ENCODE measurements at regions not wholly inside any gene's neighbourhood (a gene's known extent, or its start where the extent isn't known, plus 50 kb on each side); places are given as distances from the start of the nearest gene placed in this dataset.

- DNase-seq (ENCODE audit: low read depth): no peak
These were observed 294.2 kb upstream of the PTGER4 start for GRCh38 chr5:40385544-40385943.

DNA sequence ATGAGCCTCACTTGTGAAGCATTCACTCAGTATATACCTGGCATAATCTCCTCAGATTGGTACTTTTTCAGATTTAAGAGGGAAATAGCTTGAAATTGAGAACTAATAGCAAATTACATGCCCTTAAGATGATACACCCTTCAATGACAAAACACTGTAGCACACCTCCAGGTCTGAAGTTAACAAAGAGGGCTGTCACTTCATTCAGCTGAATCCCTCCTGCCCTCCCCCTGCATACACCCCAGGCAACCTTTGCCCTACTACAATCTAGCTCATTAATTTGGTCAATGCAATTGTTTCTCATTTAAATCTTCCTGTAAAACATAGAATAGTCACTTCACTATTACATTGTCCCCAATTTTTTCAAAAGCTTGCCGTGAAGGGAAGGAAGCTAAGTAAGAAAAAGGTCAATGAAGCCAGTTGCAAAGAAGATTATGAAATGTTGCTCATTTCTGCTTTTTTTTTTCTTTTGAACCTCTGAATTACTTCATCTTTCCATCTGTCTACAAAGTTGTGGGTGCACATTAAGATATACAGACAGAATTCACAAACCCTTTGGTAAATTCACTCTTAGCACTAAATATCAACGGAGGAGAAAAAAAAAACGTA is 294.8 kb upstream of the PTGER4 start:
- DNase-seq (ENCODE audit: low read depth): no peak

DNA sequence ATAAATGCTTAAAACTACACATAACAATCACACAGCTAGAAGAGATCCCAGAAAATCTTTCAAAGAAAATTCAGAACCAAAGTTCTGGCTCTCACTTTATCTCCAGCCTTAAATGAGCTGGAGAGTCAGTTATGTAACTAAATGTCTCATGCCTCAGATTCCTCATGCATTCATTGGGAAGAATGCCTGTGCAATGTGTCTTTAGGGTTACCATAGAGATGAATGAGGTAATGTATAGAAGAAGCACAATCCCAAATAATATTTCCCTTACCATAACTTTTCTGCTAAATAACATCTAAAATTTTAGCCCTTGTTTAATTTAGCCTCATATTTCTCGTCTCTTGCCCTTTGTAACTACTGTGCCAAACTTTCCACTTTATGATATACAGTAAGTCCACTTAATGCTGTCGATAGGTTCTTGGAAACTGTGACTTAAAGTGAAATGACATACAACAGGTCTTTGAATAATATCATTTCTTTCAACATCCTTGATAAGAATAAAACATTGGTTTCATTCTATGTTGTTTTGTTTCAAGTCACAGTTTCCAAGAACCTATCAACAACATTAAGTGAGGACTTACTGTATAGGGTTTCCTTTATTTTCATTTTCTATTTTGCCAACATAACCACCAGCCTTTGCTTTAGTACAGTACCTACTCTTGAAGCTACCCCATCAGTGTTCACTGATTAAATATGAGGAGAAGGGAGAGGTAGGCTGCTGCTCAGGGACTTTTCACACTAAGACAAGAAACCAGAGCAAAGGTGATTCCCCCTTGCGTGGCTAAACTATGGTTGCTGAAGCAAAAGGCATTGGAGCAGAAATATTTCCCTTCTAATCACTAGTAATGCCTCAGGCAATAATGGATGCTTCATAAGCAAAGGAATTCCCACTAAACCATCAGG is 295.7 kb upstream of the PTGER4 start:
- no peak for DNase-seq (ENCODE audit: low read depth)

GRCh38 chr5:40381676-40382363 is 297.9 kb upstream of the PTGER4 start:
- DNase-seq (ENCODE audit: low read depth): no peak

GRCh38 chr5:40381016-40381415 is 298.7 kb upstream of the PTGER4 start:
- no peak for DNase-seq (ENCODE audit: low read depth)

DNA sequence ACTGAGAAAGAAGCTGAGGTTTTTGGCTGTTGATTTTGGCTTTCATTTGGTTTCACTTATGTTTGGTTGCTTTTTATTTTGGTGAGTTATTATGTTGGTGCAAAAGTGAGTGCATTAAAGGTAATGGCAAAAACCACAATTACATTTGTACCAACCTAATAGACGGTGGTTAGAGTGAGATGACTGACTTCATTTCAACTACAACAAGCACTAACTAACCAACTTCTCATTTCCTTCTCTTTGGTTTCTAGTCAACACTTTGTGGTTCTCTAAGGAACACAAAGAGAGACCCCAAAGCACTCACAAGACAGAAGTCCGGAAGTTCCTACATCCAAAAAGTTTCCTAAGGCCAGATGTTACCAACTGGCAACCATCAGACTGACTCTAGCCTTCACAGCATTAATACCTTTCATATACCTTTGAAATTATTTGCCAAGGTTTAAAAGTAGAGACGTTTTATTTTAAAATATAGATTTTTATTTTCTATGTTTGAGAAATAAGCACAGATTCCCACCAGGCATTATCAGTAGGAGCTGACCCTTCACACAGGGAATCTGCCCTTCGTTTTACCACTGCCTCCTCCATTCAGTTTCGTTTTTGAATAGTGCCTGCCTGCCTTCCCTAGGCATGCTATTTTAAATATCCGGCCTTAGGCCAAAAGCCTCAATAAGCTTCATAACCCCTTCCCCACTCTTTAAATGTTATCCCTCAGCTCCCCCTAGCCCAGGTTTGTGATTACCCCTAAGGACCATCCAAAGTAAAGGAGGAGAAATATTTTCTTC is 301.1 kb upstream of the PTGER4 start:
- DNase-seq (ENCODE audit: low read depth): no peak

GRCh38 chr5:40376566-40376965 is 303.1 kb upstream of the PTGER4 start:
- no peak for DNase-seq (ENCODE audit: low read depth)

DNA sequence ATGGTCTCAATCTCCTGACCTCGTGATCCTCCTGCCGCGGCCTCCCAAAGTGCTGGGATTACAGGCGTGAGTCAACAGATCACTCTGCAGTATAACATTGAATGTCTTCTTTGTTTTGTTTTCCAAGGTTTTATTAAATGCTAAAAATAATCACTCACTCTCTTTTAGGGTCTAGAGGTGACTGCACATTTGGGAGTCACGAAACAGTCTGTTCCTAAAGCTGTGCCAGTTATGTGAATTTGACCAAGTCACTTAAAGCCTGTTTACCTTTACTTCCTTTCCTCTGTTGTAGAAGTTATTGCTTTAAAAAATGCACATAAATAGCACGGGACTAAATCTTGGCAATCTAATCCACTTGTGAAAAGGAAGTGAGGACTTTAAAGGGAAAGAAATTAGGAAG is 304.9 kb upstream of the PTGER4 start:
- DNase-seq (ENCODE audit: low read depth): no peak

DNA sequence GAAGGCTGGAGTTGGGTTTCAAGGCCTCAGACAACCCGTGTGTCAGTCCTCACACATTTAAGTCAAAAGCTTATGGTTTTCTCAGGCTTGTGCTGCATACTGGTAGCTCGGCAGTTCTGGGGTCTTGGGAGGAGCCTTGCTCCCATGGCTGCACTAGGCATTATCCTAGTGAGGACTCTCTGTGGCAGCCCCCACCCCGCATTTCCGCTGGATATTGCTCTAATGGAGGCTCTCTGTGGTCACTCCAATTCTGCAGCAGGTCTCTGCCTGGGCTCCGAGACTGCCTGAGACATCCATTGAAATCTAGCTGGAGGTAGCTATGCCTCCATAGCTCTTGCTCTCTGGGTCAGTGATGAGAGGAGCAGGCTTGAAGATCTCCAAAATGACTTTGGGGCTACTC is 311.5 kb upstream of the PTGER4 start:
- no peak for DNase-seq (ENCODE audit: low read depth)

DNA sequence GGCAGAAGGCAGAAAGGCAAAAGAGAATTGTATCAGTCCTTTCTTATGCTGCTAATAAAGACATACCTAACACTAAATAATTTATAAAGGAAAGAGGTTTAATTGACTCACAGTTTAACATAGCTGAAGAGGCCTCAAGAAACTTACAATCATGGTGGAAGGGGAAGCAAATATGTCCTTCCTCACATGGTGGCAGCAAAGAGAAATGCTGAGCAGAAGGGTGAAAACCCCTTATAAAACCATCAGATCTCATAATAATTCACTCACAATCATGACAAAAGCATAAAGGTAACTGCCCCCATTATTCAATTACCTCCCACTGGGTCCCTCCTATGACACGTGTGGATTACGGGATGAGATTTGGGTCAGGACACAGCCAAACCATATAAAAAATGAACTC is 312.5 kb upstream of the PTGER4 start:
- no peak for DNase-seq (ENCODE audit: low read depth)

DNA sequence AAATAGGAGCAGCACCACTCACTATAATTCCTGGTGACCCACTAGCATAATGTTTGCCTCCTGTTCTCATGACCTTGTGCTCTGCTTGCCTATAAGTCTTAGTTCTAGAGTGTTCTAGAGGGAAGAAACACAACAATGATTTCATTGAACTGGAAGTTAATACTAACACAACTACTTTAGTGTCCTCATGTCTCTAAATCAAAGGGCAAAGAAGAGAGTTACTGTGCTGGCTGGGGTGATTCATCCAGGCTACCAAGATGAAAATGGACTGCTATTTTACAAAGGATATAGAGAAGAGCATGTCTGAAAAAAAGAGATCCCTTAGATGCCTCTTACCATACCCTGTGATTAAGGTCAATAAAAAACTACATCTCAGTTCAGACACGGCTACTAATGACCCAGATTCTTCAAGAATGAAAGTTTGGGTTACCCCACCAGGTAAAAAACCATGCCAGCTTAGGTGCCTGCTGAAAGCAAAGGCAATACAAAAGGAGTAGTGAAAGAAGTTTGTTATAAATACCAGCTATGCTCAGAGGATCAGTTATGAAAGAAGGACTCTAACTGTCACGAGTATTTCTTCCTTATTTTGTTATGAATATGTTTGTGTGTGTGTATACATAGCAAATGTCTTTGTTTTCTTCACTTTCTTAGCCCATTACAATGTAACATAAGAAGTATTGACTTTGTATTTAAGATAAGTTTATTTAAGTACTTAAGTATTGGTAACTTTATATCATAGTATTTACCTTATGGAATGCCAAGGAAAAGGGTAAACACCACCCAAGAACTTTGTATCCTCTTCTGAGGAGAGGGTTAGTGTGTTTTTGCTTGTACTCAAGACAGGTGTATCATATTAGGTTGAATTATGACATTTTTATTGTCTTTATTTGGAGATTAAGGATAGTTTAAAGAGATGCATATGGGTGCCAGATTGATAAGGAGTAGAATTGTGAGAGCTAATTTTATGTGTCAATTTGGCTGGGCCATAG is 314.1 kb upstream of the PTGER4 start:
- DNase-seq (ENCODE audit: low read depth): no peak

GRCh38 chr5:40364441-40364840 is 315.3 kb upstream of the PTGER4 start:
- DNase-seq (ENCODE audit: low read depth): no peak

DNA sequence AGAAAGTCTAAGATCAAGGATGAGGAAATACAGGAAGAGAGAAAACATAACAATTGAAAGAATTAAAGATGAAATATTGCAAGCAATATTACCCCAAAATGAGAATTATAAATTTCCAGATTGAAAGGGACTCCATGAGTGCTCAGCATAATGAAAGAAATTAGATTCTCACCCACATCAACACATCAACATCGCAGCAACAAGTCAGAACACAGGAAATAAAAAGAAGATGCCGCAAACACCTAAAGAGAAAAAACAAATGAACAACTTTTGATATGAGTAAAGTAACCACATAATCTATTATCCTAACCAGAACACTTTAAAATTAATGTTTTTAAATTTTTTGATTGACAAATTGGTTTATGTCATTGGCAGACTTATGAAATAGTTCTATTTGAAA is 318.3 kb upstream of the PTGER4 start:
- DNase-seq (ENCODE audit: low read depth): no peak

DNA sequence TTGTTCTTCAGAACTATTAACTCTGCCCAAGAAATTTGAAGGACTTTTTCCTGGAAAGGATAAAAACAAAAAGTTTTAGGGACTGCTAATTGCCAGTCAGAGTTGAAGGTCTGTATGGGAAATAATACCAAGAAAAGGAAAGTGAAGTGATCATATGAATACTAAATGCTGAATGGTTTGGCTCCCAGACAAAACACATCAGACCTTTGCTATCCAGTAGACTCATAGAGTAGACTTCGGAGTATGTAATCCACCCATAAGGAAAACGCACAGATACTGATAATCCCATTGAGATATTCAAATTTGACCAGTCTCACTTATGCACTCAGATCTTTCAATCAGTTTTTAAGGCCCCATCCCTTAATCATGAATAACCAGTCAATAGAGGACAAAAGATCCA is 319.0 kb upstream of the PTGER4 start:
- DNase-seq (ENCODE audit: low read depth): no peak

- DNase-seq (ENCODE audit: low read depth): no peak
These were observed 319.9 kb upstream of the PTGER4 start for GRCh38 chr5:40359832-40360231.

DNA sequence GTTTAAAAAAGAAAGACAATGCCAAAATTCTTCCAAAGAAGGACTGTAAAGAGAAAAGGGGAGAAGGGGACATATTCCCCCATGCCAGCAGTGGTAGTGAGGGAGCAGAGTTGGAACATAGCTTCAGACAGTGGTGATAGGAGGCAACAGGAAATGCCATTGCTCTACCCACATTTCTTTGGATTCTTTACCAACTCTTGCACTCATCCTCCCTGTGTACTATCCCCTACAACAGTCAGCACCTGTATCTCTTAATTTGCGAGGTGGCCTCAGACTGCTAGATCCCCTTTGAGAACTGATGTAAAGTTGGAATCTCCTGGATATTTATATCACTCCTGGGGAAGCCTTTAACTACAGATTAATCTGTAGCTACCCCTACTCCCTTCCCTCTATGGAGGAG is 320.6 kb upstream of the PTGER4 start:
- no peak for DNase-seq (ENCODE audit: low read depth)

- DNase-seq (ENCODE audit: low read depth): no peak
These were observed 323.5 kb upstream of the PTGER4 start for GRCh38 chr5:40356248-40356647.

- no peak for DNase-seq (ENCODE audit: low read depth)
These were observed 323.9 kb upstream of the PTGER4 start for GRCh38 chr5:40355846-40356245.

DNA sequence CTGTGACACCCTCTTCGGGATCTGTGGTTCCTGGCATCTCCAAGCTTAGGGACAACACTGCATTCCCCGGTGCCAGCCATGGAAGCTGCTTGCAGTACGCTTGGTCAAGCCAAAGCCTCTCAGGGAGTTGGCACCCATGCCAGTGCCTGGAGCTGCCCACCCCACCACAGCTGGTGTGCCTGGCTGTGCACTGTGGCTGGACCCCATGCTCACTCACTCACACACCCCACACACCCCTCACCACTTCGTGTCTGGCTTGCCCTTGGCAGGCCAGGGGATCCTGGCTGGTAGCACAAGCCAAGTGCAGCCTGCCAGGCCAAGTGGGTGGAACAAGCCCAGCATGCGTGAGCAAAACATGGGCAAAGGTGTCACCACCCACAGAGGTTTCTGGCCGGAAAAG is 324.5 kb upstream of the PTGER4 start:
- DNase-seq (ENCODE audit: low read depth): no peak

DNA sequence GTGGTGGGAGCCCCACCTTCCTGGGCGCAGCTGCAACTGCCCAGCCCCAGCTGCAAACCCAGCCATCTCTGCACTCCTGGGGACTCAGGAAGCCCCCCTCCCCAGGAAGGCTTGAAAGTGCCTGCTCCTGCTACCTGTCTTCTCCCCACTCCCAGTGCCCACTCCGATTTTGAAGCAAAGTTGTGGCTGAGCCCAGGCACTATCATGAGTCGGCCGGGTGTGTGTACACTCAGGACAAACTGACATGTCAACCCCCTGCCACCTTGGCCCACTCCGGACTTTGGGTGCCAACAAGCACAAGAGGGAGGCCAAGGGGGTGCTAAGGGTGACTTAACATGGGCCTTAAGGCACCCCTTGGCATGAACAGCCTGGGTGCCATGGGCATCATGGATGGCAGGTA is 325.5 kb upstream of the PTGER4 start:
- no peak for DNase-seq (ENCODE audit: low read depth)

- no peak for DNase-seq (ENCODE audit: low read depth)
These were observed 326.3 kb upstream of the PTGER4 start for GRCh38 chr5:40353442-40353841.
